ENCODE measurements at regions not wholly inside any gene's neighbourhood (a gene's known extent, or its start where the extent isn't known, plus 50 kb on each side); places are given as distances from the start of the nearest gene placed in this dataset.

DNA sequence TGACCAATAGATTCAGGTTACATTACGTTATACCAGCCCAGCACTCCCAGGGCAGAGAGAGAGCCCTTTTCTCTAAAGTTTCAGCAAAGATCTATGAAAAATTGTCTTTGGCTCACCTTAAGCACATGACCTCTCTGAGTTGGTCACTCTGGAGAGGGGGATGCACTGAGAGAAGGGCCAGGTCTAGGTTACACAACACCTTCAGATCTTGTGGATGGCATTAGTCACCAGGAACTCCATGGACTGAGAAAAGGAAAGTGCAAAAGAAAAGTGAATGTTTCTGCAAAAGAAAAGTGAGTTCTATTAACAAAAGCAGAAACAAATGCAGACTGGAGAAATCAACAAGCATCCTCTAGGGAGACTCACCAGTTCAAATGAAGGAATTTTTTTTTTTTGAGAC is 253.3 kb upstream of the SALL1 start:
- Histone ChIP-seq H3K9me3 (ENCODE audit: severe bottlenecking) (peaks cover 12% of the 10 kb centered on the region), H3K27ac (no peak overlapping the region), H3K4me3 (ENCODE audit: low read depth, low read length) (no peak overlapping the region), H3K27me3 (ENCODE audit: insufficient read depth, low read depth, severe bottlenecking) (no peaks in the 10 kb centered on the region), H3K36me3 (no peaks in the 10 kb centered on the region)
- TF ChIP-seq, protein P1, sequence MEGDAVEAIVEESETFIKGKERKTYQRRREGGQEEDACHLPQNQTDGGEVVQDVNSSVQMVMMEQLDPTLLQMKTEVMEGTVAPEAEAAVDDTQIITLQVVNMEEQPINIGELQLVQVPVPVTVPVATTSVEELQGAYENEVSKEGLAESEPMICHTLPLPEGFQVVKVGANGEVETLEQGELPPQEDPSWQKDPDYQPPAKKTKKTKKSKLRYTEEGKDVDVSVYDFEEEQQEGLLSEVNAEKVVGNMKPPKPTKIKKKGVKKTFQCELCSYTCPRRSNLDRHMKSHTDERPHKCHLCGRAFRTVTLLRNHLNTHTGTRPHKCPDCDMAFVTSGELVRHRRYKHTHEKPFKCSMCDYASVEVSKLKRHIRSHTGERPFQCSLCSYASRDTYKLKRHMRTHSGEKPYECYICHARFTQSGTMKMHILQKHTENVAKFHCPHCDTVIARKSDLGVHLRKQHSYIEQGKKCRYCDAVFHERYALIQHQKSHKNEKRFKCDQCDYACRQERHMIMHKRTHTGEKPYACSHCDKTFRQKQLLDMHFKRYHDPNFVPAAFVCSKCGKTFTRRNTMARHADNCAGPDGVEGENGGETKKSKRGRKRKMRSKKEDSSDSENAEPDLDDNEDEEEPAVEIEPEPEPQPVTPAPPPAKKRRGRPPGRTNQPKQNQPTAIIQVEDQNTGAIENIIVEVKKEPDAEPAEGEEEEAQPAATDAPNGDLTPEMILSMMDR (IDR thresholded peaks at IDR 0.05; ENCODE audit: low read depth, low read length): no peak
- DNase-seq: no peak

DNA sequence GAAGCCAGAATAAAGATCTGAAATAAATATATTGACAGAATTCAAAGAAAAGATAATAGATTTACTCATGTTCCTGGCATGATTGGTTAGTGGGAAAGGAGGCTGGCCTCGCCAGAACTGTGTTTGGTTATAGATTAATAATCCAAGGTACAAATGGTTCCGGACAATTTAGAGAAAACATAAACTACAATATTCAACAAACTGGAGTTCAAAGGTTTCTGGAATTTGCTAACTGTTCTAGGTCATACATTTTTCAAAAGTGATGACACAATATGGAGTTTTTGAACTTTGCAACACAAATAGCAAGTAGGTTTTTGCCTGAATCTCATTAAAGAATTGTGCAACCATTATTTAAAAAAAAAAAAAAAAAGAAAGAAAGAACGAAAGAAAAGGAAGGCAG is 251.7 kb upstream of the SALL1 start:
- Histone ChIP-seq H3K27ac (no peak overlapping the region), H3K4me3 (ENCODE audit: low read depth, low read length) (no peak overlapping the region), H3K27me3 (ENCODE audit: insufficient read depth, low read depth, severe bottlenecking) (no peaks in the 10 kb centered on the region), H3K9me3 (ENCODE audit: severe bottlenecking) (peaks cover 12% of the 10 kb centered on the region), H3K36me3 (no peaks in the 10 kb centered on the region)
- no peak for DNase-seq
- TF ChIP-seq, protein P1 (IDR thresholded peaks at IDR 0.05; ENCODE audit: low read depth, low read length): no peak

DNA sequence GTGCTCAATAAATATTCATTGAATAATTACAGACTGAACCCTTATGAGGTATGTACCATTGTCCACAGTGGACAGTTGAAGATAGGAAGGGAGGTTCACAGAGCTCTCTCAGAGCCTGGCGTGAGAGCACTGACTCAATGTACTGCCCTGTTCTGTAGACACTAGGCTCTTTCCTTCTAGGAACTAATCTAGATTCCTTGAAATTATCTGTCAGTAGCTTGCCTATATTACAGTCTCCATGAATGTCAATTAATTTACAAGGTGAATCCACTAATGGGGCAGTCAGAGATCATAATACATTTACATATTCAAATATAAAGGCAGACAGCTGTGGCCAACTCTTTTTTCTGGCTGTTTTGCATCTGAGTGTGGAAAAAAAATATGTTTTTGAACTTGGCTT is 251.2 kb upstream of the SALL1 start:
- H3K9me3 ChIP-seq (ENCODE audit: severe bottlenecking): peaks cover 12% of the 10 kb centered on the region
- no peak overlapping the region for H3K4me3 ChIP-seq (ENCODE audit: low read depth, low read length)
- TF ChIP-seq, protein P1 (IDR thresholded peaks at IDR 0.05; ENCODE audit: low read depth, low read length): no peak
- H3K27me3 ChIP-seq (ENCODE audit: insufficient read depth, low read depth, severe bottlenecking): no peaks in the 10 kb centered on the region
- no peak for DNase-seq
- no peaks in the 10 kb centered on the region for H3K36me3 ChIP-seq
- H3K27ac ChIP-seq: no peak overlapping the region

DNA sequence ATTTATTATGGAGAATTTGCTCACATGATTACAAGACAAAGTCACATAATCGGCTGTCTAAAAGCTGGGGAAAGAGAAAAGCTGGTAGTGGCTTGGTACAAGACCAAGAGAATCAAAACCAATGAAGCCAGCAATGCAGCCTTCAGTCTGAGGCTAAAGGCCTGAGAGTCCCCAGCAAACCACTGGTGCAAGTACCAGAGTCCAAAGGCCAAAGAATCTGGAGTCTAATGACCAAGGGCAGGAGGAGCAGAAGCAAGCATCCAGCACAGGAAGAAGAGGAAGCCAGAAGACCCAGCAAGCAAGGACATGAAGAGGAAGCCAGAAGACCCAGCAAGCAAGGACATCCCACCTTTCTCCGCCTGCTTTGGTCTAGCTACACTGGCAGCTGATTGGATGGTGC is 250.6 kb upstream of the SALL1 start:
- Histone ChIP-seq H3K36me3 (no peaks in the 10 kb centered on the region), H3K27me3 (ENCODE audit: insufficient read depth, low read depth, severe bottlenecking) (no peaks in the 10 kb centered on the region), H3K4me3 (ENCODE audit: low read depth, low read length) (no peak overlapping the region), H3K27ac (no peak overlapping the region), H3K9me3 (ENCODE audit: severe bottlenecking) (peaks cover 12% of the 10 kb centered on the region)
- TF ChIP-seq, protein P1 (IDR thresholded peaks at IDR 0.05; ENCODE audit: low read depth, low read length): no peak
- no peak for DNase-seq

DNA sequence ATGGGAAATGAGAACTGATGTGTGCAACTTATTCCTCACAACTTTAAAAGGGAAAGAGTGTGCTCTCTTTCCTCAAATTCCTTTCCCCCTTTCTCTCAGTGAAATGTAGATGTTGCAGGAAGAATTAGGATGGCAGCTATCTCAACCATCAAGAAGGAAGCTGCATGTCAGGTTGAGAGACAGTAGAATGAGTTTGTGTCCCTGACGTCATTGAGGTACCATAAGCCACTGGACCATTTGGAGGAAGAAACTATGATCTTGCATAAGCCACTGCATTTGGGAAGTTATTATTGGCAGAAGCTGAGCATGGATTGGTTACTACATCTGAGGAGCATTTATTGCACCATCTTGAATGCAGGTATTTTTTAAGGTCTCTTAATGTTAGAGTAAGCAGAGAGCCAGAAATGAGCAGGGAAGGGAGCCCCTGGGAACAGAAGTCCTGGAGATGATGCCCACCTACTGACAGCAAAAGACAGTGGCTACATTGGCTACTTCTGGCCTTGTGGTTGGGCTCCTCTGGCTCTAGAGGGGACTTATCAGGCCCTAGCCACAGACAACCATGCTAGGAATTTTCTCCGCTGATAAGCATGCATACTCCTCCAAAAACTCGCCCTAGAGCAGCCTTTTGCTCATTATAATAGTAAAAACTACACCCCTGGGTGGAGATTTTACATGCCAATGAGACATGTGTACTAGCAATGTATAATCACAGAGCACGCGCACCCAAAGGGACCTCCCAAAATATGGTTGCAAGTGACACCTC is 249.0 kb upstream of the SALL1 start:
- H3K4me3 ChIP-seq (ENCODE audit: low read depth, low read length): no peak overlapping the region
- H3K27ac ChIP-seq: no peak overlapping the region
- peaks cover 12% of the 10 kb centered on the region for H3K9me3 ChIP-seq (ENCODE audit: severe bottlenecking)
- H3K27me3 ChIP-seq (ENCODE audit: insufficient read depth, low read depth, severe bottlenecking): no peaks in the 10 kb centered on the region
- DNase-seq: no peak
- TF ChIP-seq, protein P1 (IDR thresholded peaks at IDR 0.05; ENCODE audit: low read depth, low read length): no peak
- H3K36me3 ChIP-seq: no peaks in the 10 kb centered on the region

DNA sequence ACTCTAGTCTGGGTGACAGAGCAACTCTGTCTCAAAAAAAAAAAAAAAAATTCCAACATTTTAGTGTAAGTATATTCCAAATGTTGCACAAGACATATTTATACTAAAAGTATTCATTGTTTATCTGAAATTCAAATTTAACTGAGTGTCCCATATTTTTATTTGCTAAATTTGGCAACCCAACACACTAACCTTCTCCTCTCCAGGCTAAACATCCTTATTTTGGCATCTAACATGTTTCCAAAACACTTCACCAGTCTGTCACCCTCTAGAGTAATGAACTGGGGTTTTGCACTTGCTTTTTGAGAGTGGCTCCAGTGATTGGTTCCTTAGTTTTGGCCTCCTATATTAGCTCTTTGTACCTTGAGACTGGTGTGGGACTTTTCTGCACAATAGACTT is 243.4 kb upstream of the SALL1 start:
- Histone ChIP-seq H3K36me3 (no peaks in the 10 kb centered on the region), H3K27ac (no peak overlapping the region), H3K4me3 (ENCODE audit: low read depth, low read length) (no peak overlapping the region), H3K27me3 (ENCODE audit: insufficient read depth, low read depth, severe bottlenecking) (no peaks in the 10 kb centered on the region), H3K9me3 (ENCODE audit: severe bottlenecking) (peaks cover under 1% of the 10 kb centered on the region)
- DNase-seq: no peak
- TF ChIP-seq, protein P1 (IDR thresholded peaks at IDR 0.05; ENCODE audit: low read depth, low read length): no peak
